Muscle layer of duodenum (tissue), 2 donors: ENCODE measurements at regions not wholly inside any gene's neighbourhood (a gene's known extent, or its start where the extent isn't known, plus 50 kb on each side); places are given as distances from the start of the nearest gene placed in this dataset.

Source experiments
- H3K27ac ChIP-seq: one replicate; pipeline ENCODE4 v1.7.0; 2013; ENCODE audit warnings: mild to moderate bottlenecking, low read length
- H3K27me3 ChIP-seq: one replicate; pipeline ENCODE4 v1.7.0; 2013; ENCODE audit warnings: low read depth, mild to moderate bottlenecking, control low read depth, low read length
- H3K36me3 ChIP-seq, 2 donors: one replicate each; pipeline ENCODE4 v1.7.0; 2013; ENCODE audit warnings: low read length in 2 of 2, control low read depth in 1 of 2, mild to moderate bottlenecking in 1 of 2; ENCODE audit not compliant: insufficient read depth in 2 of 2, control insufficient read depth in 1 of 2
- H3K4me1 ChIP-seq, 2 donors: one replicate each; pipeline ENCODE4 v1.7.0; 2013; ENCODE audit warnings: low read length in 2 of 2, mild to moderate bottlenecking in 2 of 2, control low read depth in 1 of 2, moderate library complexity in 1 of 2; ENCODE audit not compliant: insufficient read depth in 2 of 2, control insufficient read depth in 1 of 2
- H3K4me3 ChIP-seq, 2 donors: one replicate each; pipeline ENCODE4 v1.7.0; 2013; ENCODE audit warnings: low read length in 2 of 2, low read depth in 1 of 2, mild to moderate bottlenecking in 1 of 2
- H3K9me3 ChIP-seq, 2 donors: one replicate each; pipeline ENCODE4 v1.7.0; 2013; ENCODE audit warnings: low read length in 2 of 2, control low read depth in 1 of 2, mild to moderate bottlenecking in 1 of 2; ENCODE audit not compliant: control insufficient read depth in 1 of 2
- donor health status: healthy.

DNA sequence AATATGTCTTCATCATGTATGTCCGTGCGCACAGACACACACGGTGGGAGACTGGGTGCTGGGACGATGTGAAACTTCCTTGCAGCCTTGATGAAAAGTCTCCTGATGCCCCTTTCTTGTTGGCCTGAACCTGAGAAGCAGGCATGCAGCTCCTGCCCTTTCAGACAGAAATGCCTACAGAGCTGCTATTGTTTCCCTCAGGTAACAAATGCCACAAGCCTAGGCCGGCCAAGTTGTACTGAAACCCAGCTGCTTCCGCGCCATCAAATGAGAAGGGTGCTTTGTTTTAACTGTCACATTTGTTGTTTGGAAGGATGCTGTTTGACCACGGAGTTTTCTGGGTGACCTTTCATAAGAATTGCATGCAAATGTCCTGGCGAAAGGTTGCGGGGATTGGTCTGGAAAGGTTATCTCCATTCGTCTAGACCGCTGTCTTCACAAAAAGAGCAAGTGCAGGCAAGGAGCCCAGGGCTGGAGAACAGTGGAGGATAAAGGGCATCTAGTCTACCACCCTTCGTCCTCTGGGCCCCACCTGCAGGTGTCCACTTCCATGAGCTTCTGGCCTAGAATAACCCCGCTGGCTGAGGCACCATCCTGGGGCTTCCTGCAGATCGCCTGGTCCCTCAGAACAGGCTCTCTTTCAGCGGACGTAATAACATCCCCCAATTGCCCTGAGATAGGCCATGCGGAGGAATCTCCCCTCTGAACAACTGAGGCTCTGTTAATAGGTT, 197.2 kb downstream of the SEMA6A start:
- Histone ChIP-seq H3K27ac (no peak overlapping the region), H3K4me3 (no peak overlapping the region), H3K9me3 (no peaks in the 10 kb centered on the region), H3K4me1 (no peaks in the 10 kb centered on the region), H3K27me3 (no peaks in the 10 kb centered on the region), H3K36me3 (peaks cover 0 to 3% of the 10 kb centered on the region in 2 donors)

GRCh38 chr5:116375926-116376325, 198.7 kb downstream of the SEMA6A start:
- no peaks in the 10 kb centered on the region for H3K27me3 ChIP-seq
- H3K4me3 ChIP-seq: no peak overlapping the region
- H3K4me1 ChIP-seq: peaks cover 0 to 8% of the 10 kb centered on the region in 2 donors
- no peaks in the 10 kb centered on the region for H3K36me3 ChIP-seq
- no peaks in the 10 kb centered on the region for H3K9me3 ChIP-seq
- no peak overlapping the region for H3K27ac ChIP-seq

DNA sequence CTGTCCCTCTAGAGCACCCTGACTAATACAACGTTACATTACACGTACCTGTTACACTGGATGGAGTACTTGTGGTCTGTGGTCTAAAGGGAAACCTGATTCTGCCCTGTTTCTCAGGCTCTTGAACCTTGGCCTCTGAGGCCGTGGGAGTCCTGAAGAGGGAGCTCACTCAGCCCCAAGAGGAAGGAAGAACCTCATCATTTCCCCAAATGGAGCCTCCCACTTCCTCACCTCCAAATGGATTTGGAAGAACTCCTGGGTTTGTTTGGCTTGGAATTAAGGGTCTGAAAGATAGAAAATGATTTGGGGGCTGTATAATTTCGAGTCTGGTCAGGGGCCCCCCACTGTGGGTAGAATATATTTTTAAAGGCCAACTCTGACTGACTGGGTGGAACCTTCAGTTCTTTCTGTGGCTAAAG, 200.2 kb downstream of the SEMA6A start:
- Histone ChIP-seq H3K9me3 (no peaks in the 10 kb centered on the region), H3K27me3 (no peaks in the 10 kb centered on the region), H3K36me3 (no peaks in the 10 kb centered on the region), H3K4me3 (no peak overlapping the region), H3K27ac (no peak overlapping the region), H3K4me1 (peaks cover 0 to 8% of the 10 kb centered on the region in 2 donors)

GRCh38 chr5:116372931-116373597, 201.6 kb downstream of the SEMA6A start:
- Histone ChIP-seq H3K9me3 (no peaks in the 10 kb centered on the region), H3K4me1 (peaks cover 0 to 8% of the 10 kb centered on the region in 2 donors), H3K27ac (no peak overlapping the region), H3K27me3 (no peaks in the 10 kb centered on the region), H3K4me3 (no peak overlapping the region), H3K36me3 (no peaks in the 10 kb centered on the region)

DNA sequence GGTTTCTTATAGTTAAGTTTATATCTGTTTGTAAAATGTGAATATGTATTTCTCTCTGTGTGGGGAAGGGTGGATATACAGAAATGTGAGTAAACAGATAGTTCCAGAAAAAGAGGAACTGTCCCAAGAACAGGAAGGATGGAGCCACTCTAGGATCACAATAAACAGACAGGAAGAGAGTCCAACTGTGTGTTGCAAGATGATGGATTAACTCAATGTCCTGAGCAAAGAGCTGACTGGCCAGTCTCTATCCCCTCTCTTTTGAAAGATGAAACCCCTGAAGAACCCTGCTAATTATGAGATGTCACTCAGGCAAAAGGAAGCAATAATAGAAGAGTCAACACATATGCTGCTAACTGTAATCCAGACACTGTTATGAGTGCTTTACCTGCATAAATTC, 202.7 kb downstream of the SEMA6A start:
- Histone ChIP-seq H3K36me3 (no peaks in the 10 kb centered on the region), H3K27me3 (no peaks in the 10 kb centered on the region), H3K4me3 (no peak overlapping the region), H3K4me1 (peaks cover 0 to 8% of the 10 kb centered on the region in 2 donors), H3K9me3 (no peaks in the 10 kb centered on the region), H3K27ac (no peak overlapping the region)

GRCh38 chr5:116371431-116371830, 203.2 kb downstream of the SEMA6A start:
- Histone ChIP-seq H3K27ac (no peak overlapping the region), H3K4me1 (peaks cover 0 to 8% of the 10 kb centered on the region in 2 donors)

GRCh38 chr5:116370886-116371285, 203.7 kb downstream of the SEMA6A start:
- no peaks in the 10 kb centered on the region for H3K27me3 ChIP-seq
- no peaks in the 10 kb centered on the region for H3K9me3 ChIP-seq
- H3K27ac ChIP-seq: no peak overlapping the region
- H3K4me3 ChIP-seq: no peak overlapping the region
- no peaks in the 10 kb centered on the region for H3K36me3 ChIP-seq
- H3K4me1 ChIP-seq: peaks cover 0 to 8% of the 10 kb centered on the region in 2 donors

More at GRCh38 chr5:116371431-116371830, 203.2 kb downstream of the SEMA6A start:
- Histone ChIP-seq H3K27me3 (no peaks in the 10 kb centered on the region), H3K36me3 (no peaks in the 10 kb centered on the region), H3K9me3 (no peaks in the 10 kb centered on the region), H3K4me3 (no peak overlapping the region)

- no peaks in the 10 kb centered on the region for H3K36me3 ChIP-seq
- no peak overlapping the region for H3K4me3 ChIP-seq
- H3K27ac ChIP-seq: no peak overlapping the region
- peaks cover 0 to 8% of the 10 kb centered on the region in 2 donors for H3K4me1 ChIP-seq
- no peaks in the 10 kb centered on the region for H3K27me3 ChIP-seq
- H3K9me3 ChIP-seq: no peaks in the 10 kb centered on the region
Measured at GRCh38 chr5:116370149-116370548, 204.5 kb downstream of the SEMA6A start.

GRCh38 chr5:116365006-116365496, 209.6 kb downstream of the SEMA6A start:
- Histone ChIP-seq H3K36me3 (no peaks in the 10 kb centered on the region), H3K4me3 (no peak overlapping the region), H3K27ac (no peak overlapping the region), H3K27me3 (no peaks in the 10 kb centered on the region), H3K9me3 (no peaks in the 10 kb centered on the region), H3K4me1 (peaks cover 0 to 20% of the 10 kb centered on the region in 2 donors)

DNA sequence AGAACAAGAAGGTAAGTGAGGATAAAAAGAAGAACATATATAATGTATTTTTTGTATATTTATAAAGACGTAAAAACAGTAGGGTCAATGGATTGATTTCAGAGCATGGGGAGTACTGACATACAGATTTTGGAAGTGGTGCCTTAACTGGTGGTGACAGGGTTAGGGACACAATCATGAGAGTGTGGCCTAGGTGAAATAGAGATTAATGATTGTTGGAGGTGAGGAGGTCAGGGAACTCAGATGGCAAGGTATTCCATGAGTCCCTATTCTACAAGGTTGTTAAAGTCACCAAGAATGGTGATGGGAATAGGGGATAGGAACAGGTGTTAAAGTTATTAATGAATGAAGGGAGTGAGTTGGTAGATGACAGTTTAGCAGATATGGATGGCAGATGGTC, 210.8 kb downstream of the SEMA6A start:
- H3K4me3 ChIP-seq: no peak overlapping the region
- H3K36me3 ChIP-seq: no peaks in the 10 kb centered on the region
- no peaks in the 10 kb centered on the region for H3K9me3 ChIP-seq
- H3K27me3 ChIP-seq: no peaks in the 10 kb centered on the region
- peaks cover 0 to 33% of the 10 kb centered on the region in 2 donors for H3K4me1 ChIP-seq
- H3K27ac ChIP-seq: no peak overlapping the region

- peaks cover 0 to 34% of the 10 kb centered on the region in 2 donors for H3K4me1 ChIP-seq
- H3K36me3 ChIP-seq: no peaks in the 10 kb centered on the region
- H3K27me3 ChIP-seq: no peaks in the 10 kb centered on the region
- no peak overlapping the region for H3K27ac ChIP-seq
- H3K4me3 ChIP-seq: peak overlapping the region; percentile 12 to 57
- no peaks in the 10 kb centered on the region for H3K9me3 ChIP-seq
Measured at GRCh38 chr5:116361979-116362577, 212.5 kb downstream of the SEMA6A start.
